Breast epithelium (tissue), 3 donors: ENCODE measurements at regions not wholly inside any gene's neighbourhood (a gene's known extent, or its start where the extent isn't known, plus 50 kb on each side); places are given as distances from the start of the nearest gene placed in this dataset.

ENCODE experiments used
- CTCF ChIP-seq, 3 donors: fragments of 450-650 bp; IDR thresholded peaks; one replicate each; pipeline ENCODE4 v1.5.1; 2016 to 2017; ENCODE audit warnings: antibody characterized with exemption in 3 of 3, mild to moderate bottlenecking in 3 of 3, moderate library complexity in 3 of 3
- POLR2A ChIP-seq: fragments of 450-650 bp; IDR thresholded peaks from one replicate; pipeline ENCODE4 v1.6.1; 2016; ENCODE audit warnings: antibody characterized with exemption, mild to moderate bottlenecking, moderate library complexity
- POLR2AphosphoS5 ChIP-seq, 3 donors: sonication (generic); formaldehyde crosslinking; IDR thresholded peaks; one replicate each; pipeline ENCODE4 v1.6.1; 2017; ENCODE audit warnings: antibody characterized with exemption in 3 of 3

- TF ChIP-seq CTCF (IDR thresholded peaks at IDR 0.05) (no peak), POLR2A (no peak), POLR2AphosphoS5 (IDR thresholded peaks at IDR 0.05) (no peak)
Observed at GRCh38 chr3:162236949-162237348, 740.3 kb downstream of the OTOL1 start.
